B cell (primary cell): ENCODE measurements at regions not wholly inside any gene's neighbourhood (a gene's known extent, or its start where the extent isn't known, plus 50 kb on each side); places are given as distances from the start of the nearest gene placed in this dataset.

Experiments
- ATAC-seq: fragments of 200-7000 bp; cut with Tn5 transposase; one replicate; pipeline ENCODE4 v1.10.0; 2021; ENCODE audit warnings: low read depth, mild to moderate bottlenecking, moderate number of reproducible peaks, moderate library complexity
- CTCF ChIA-PET: fragments of 350-600 bp; sonication (Branson Sonifier 250); formaldehyde crosslinking; loops from one replicate; lab custom pipeline; 2021; ENCODE audit warnings: antibody characterized with exemption, inconsistent platforms; lab: Charles Lee
- POLR2A ChIA-PET: fragments of 350-600 bp; sonication (Branson Sonifier 250); formaldehyde crosslinking; loops from one replicate; lab custom pipeline; 2021; ENCODE audit warnings: antibody characterized with exemption; lab: Charles Lee
- DNase-seq: peaks from one replicate; pipeline ENCODE4 v3.0.0; 2013
- H2AFZ ChIP-seq: 2 replicates; pipeline ENCODE4 v1.6.1; 2012; ENCODE audit warnings: mild to moderate bottlenecking, low read depth, low read length; ENCODE audit not compliant: insufficient read depth, poor library complexity, severe bottlenecking
- H3K27ac ChIP-seq, 2 donors: 1 replicate in 1 of 2; 2 replicates in 1 of 2; pipeline ENCODE4 v1.5.1; 2012 to 2013; ENCODE audit warnings: low read length in 2 of 2, mild to moderate bottlenecking in 2 of 2, moderate library complexity in 1 of 2
- H3K27me3 ChIP-seq, 4 experiments: fragments of 200-600 bp in 1 of 4; sonication (generic) in 1 of 4; replicated peaks in 1 of 4; 1 replicate in 2 of 4; 2 replicates in 2 of 4; pipeline versions ENCODE4 v1.6.1 to v1.7.0; 2013 to 2016; ENCODE audit warnings: low read length in 3 of 4, mild to moderate bottlenecking in 2 of 4, mixed read lengths in 1 of 4, moderate library complexity in 1 of 4; ENCODE audit not compliant: insufficient read depth in 4 of 4, control insufficient read depth in 3 of 4; ENCODE audit errors: control extremely low read depth in 1 of 4
- H3K36me3 ChIP-seq, 2 experiments: replicated peaks in 1 of 2; 1 replicate in 1 of 2; 2 replicates in 1 of 2; pipeline versions ENCODE4 v1.6.1 to v1.7.1; 2013; ENCODE audit warnings: low read length in 1 of 2; ENCODE audit not compliant: insufficient read depth in 2 of 2, control insufficient read depth in 1 of 2; ENCODE audit errors: control extremely low read depth in 1 of 2, extremely low read depth in 1 of 2
- H3K4me1 ChIP-seq, 2 donors: fragments of 200-600 bp in 1 of 2; sonication (generic) in 1 of 2; 1 replicate in 1 of 2; 2 replicates in 1 of 2; pipeline versions ENCODE4 v1.5.1 to v1.6.1; 2013 to 2017; ENCODE audit warnings: low read length in 2 of 2; ENCODE audit not compliant: control insufficient read depth in 2 of 2, insufficient read depth in 2 of 2
- H3K4me2 ChIP-seq: replicated peaks from 2 replicates; pipeline ENCODE3; 2012; ENCODE audit warnings: mild to moderate bottlenecking, low read depth, low read length; ENCODE audit not compliant: poor library complexity, severe bottlenecking
- H3K4me3 ChIP-seq, 5 experiments: fragments of 200-600 bp in 1 of 5; sonication (generic) in 1 of 5; 1 replicate in 3 of 5; 2 replicates in 2 of 5; pipeline versions ENCODE4 v1.5.1 to v1.7.0; 2011 to 2016; ENCODE audit warnings: low read length in 4 of 5, mild to moderate bottlenecking in 4 of 5, low read depth in 2 of 5, control low read depth in 1 of 5, moderate library complexity in 1 of 5; ENCODE audit not compliant: insufficient read depth in 1 of 5; ENCODE audit errors: control extremely low read depth in 1 of 5, extremely low read depth in 1 of 5
- H3K79me2 ChIP-seq: fragments of 200-600 bp; sonication (generic); one replicate; pipeline ENCODE4 v1.6.0; 2016; ENCODE audit warnings: low read length; ENCODE audit not compliant: control insufficient read depth, insufficient read depth
- H3K9ac ChIP-seq: fragments of 200-600 bp; sonication (generic); 2 replicates; pipeline ENCODE4 v1.6.1; 2017; ENCODE audit warnings: mild to moderate bottlenecking, low read length, moderate library complexity
- H3K9me3 ChIP-seq, 3 donors: one replicate each; pipeline versions ENCODE4 v1.6.1 to v1.7.1; 2013; ENCODE audit warnings: low read length in 2 of 3; ENCODE audit not compliant: control insufficient read depth in 2 of 3, insufficient read depth in 1 of 3; ENCODE audit errors: control extremely low read depth in 1 of 3
- H4K20me1 ChIP-seq: 2 replicates; pipeline ENCODE4 v1.6.0; 2012; ENCODE audit warnings: mild to moderate bottlenecking, low read length; ENCODE audit not compliant: insufficient read depth, control insufficient read depth, poor library complexity, severe bottlenecking
- H3K27ac Mint-ChIP-seq: one replicate; pipeline ENCODE4 v1.8.0; 2021; ENCODE audit warnings: mixed read lengths
- H3K27me3 Mint-ChIP-seq: one replicate; pipeline ENCODE4 v1.8.0; 2021; ENCODE audit warnings: mixed read lengths
- H3K4me1 Mint-ChIP-seq: one replicate; pipeline ENCODE4 v1.8.0; 2021; ENCODE audit warnings: mixed read lengths
- H3K4me3 Mint-ChIP-seq: one replicate; pipeline ENCODE4 v1.8.0; 2021; ENCODE audit warnings: mixed read lengths
- H3K9me3 Mint-ChIP-seq: one replicate; pipeline ENCODE4 v1.8.0; 2022; ENCODE audit warnings: mixed read lengths; ENCODE audit not compliant: insufficient read depth
- CTCF ChIP-seq: fragments of 200-600 bp; IDR thresholded peaks from one replicate; pipeline ENCODE4 v1.8.0; 2022; ENCODE audit warnings: antibody characterized with exemption, mild to moderate bottlenecking
- EZH2 ChIP-seq: IDR thresholded peaks from 2 replicates; pipeline ENCODE4 v1.6.1; 2012; ENCODE audit warnings: borderline replicate concordance, low read depth, mild to moderate bottlenecking, moderate library complexity, low read length; ENCODE audit not compliant: insufficient read depth, poor library complexity, severe bottlenecking
- WGBS: methylation state at CpG from one replicate; pipeline ENCODE4 v1.1.5; 2013; ENCODE audit warnings: missing lambda C conversion rate; ENCODE audit not compliant: insufficient coverage; 5-methylcytosine and 5-hydroxymethylcytosine counted together
- intact Hi-C: fragments of 100-400 bp; cut with micrococcal nuclease; formaldehyde crosslinking; loops from one replicate; pipeline ENCODE4 v1.10.0; 2022

- Histone ChIP-seq H3K9me3 (no peaks in the 10 kb centered on the region), H3K79me2 (no peaks in the 10 kb centered on the region), H2AFZ (no peak overlapping the region), H3K9ac (no peak overlapping the region), H3K36me3 (no peaks in the 10 kb centered on the region), H3K27ac (no peak overlapping the region), H3K4me3 (no peak overlapping the region), H3K4me2 (no peak overlapping the region), H3K27me3 (no peaks in the 10 kb centered on the region), H3K4me1 (no peaks in the 10 kb centered on the region), H4K20me1 (no peaks in the 10 kb centered on the region)
- no peak for TF ChIP-seq CTCF
- no peak for TF ChIP-seq EZH2
- H3K4me3 Mint-ChIP-seq = no peak overlapping the region
- H3K9me3 Mint-ChIP-seq = no peaks in the 10 kb centered on the region
- ChIA-PET CTCF (no interaction called here), POLR2A (interaction anchor here (0.6 kb wide), 1 partner anchor 1962 kb away, joined by 4 read pairs; no protein-coding TSS in a partner anchor)
- H3K27ac Mint-ChIP-seq = no peak overlapping the region
- DNase-seq (no peak), ATAC-seq (no peak)
- WGBS = no CpG with 5 or more reads among the region's 4 CpGs
- no peaks in the 10 kb centered on the region for H3K27me3 Mint-ChIP-seq
- intact Hi-C loops = no loop called here
- no peaks in the 10 kb centered on the region for H3K4me1 Mint-ChIP-seq
Observed at GRCh38 chr4:27271555-27271954, 410.9 kb downstream of the STIM2 start.

GRCh38 chr4:27272217-27272616 is 411.6 kb downstream of the STIM2 start:
- ATAC-seq (no peak), DNase-seq (no peak)
- Histone ChIP-seq H3K36me3 (no peaks in the 10 kb centered on the region), H4K20me1 (no peaks in the 10 kb centered on the region), H3K9ac (no peak overlapping the region), H3K79me2 (no peaks in the 10 kb centered on the region), H3K4me3 (no peak overlapping the region), H3K4me2 (no peak overlapping the region), H2AFZ (no peak overlapping the region), H3K27me3 (no peaks in the 10 kb centered on the region), H3K9me3 (no peaks in the 10 kb centered on the region), H3K27ac (no peak overlapping the region), H3K4me1 (no peaks in the 10 kb centered on the region)
- H3K27me3 Mint-ChIP-seq = no peaks in the 10 kb centered on the region
- H3K4me1 Mint-ChIP-seq = no peaks in the 10 kb centered on the region
- POLR2A ChIA-PET = no interaction called here
- intact Hi-C loops = no loop called here
- no peak overlapping the region for H3K27ac Mint-ChIP-seq
- no CpG with 5 or more reads among the region's 1 CpG for WGBS
- TF ChIP-seq CTCF = no peak
- no peak for TF ChIP-seq EZH2
- CTCF ChIA-PET = no interaction called here
- H3K4me3 Mint-ChIP-seq = no peak overlapping the region
- H3K9me3 Mint-ChIP-seq = no peaks in the 10 kb centered on the region
